ENCODE measurements at regions not wholly inside any gene's neighbourhood (a gene's known extent, or its start where the extent isn't known, plus 50 kb on each side); places are given as distances from the start of the nearest gene placed in this dataset.
"Not testable (repeated sequence)": the region's sequence is repeated elsewhere in the genome, so short reads cannot be mapped to it uniquely, and the experiment has no call there.

DNA sequence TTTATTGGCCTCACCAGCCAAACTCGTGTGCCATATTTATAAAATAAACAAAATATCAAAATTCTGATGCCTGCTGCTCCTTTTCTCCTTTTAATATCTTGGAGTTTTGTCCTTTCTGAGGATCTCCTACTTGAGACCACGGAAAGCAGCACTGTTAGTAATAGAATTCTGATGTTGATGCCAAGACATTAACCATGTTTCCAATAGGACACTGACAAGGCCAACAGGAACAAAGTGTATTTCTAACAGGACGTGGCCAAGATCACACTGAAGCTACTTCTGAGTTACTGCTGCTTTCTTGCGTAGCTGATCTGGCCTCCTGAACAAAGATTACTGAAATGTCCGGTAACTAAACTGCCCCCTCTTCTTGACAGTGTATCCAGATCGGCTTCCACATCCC, 848.5 kb downstream of the TTLL7 start:
- intact Hi-C loops (cut with DNase I, micrococcal nuclease); DNase-seq; ATAC-seq: not testable (repeated sequence)

DNA sequence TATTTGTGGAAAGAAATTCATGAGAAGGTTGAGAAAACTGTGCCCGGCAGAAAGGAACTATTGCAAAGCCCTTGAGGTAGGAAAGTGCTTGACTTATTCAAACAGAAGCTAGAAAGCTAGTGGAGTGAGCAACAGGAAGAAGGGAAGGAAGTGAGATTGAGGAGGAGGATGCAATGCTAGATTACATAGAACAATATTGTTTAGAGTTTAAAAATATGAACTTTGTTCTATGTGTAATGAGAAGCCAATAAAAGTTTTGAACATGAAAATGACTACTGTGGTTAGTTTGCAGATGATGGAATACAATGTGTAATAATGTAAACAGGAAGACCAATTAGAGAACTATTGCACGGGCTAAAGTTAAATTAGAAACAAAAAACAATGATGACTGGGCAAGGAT, 853.1 kb downstream of the TTLL7 start:
- ATAC-seq: peak; percentile 93
- intact Hi-C loops (cut with DNase I, micrococcal nuclease); DNase-seq: not testable (repeated sequence)

DNA sequence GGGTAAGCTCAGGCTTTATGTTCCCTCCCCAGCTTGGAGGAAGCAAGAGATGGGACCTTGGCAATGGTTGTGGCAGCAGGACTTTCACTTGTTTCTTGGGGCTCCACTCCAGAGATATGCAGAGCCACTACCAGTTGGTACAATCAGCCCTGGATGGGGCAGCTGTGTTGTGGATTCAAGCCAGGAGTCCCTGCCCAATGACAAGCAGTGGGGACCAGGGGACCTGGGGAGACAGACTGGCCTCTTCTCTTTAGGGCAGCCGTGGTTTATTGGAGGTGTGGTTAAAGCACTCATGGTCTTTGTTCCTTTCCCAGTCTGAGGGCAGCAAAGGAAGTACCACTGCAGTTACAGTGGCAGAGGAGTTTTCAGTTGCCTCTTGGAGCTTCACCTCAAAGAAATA, 856.1 kb downstream of the TTLL7 start:
- ATAC-seq; intact Hi-C loops (cut with DNase I, micrococcal nuclease): not testable (repeated sequence)
- peak in 1 of 2 donors; percentile 61 for DNase-seq

DNA sequence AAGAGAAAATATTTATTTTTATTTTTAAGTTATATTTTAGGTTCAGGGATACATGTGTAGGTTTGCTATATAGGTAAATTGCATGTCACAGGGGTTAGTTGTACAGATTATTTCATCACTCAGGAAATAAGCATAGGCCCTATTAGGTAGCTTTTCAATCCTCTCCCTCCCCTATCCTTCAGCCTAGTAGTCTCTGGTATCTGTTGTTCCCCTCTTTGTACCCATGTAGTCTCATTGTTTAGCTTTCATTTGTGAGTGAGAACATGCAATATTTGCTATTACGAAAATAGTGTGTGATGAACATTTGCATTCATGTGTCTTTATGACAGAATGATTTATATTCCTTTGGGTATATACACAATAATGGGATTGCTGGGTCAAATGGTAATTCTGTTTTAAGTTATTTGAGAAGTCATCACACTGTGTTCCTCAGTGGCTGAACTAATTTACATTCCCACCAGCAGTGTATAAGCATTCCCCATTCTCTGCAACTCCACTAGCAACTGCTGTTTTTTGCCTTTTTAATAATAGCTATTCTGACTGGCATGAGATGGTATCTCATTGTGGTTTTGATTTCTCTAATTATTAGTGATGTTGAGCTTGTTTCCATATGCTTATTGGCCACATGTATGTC, 863.3 kb downstream of the TTLL7 start:
- ATAC-seq; DNase-seq; intact Hi-C loops (cut with DNase I, micrococcal nuclease): not testable (repeated sequence)

DNA sequence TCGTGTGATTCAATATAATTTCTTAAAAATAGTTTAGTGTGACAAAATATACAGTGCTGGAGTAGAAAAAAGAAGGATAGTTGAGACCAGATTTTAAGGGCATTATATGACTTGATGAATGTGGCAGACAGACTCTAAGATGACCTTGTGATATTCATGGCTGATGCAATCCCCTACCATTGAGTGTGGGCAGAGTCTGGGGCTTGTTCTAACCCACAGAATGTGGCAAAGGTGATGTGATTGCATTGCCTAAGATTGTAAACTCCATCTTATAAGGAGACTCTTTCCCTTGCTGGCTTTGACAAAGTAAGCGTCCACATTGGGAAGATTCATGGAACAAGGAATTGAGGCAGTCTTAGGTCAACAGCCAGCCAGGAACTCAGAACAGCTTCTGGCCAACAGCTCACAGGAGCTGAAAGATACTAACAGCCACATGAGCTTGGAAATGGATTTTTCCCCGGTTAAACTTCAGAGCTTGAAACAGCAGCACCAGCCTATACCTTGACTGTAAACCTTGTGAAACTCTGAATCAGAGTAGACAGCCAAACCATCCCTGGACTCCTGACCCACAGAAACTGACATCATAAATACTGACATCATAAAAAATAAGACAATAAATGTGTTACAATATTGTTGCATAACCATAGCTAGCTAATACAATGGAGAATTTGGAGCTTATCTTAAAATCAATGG, 864.5 kb downstream of the TTLL7 start:
- DNase-seq (peak in 1 of 2 donors; percentile 25), ATAC-seq (peak; percentile 68)
- intact Hi-C loops (cut with DNase I, micrococcal nuclease): not testable (repeated sequence)

DNA sequence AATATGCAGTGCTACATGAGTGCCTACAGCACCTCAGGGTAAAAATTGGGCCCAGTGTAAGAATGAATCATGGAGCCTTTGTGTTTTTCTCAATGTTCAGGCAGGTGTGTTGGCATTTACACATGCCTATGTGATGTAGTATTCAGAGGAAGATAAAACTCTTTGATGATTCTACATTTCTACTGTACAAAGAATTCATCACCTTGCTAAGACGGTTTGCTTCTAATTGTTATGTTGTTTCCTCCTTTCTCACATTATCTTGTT, 867.3 kb downstream of the TTLL7 start:
- ATAC-seq (no peak), DNase-seq (no peak)
- intact Hi-C loops (cut with DNase I, micrococcal nuclease): no loop called here

DNA sequence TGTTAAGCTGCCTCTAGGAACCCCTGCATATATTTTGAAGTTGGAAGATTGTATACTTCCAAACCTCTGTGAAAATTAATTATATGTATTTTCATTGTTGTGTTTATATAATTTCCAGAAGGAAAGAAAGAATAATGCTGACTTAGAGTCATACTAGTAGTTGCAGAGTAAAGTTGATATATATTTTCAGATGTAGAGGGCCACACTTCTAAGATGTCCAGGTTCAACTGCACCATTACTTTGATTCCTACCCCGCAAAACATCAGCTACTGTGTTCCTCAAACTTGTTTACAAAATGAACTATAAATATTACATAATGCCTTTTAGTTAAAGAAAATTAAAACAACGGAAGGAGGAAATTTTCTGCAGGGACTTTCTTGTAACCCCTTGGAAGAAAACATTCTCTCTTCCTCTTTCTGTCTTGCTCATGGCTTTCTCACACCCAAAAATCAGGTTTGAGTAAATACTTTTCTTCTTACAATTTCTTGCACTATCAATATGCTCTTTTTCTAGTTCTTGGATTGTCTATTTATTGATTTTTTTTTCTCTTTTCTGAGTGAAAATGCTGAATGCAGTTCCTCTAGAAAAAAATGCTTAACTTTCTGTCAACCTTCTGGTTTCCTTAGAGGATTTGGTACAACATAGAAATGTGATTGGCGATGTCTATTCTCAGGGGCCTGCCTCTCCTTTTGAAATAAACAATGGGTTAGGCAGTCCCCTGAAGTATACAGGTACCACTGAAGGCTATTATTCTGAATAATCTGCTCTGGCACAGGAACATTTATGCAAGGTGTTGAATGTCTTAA, 867.8 kb downstream of the TTLL7 start:
- ATAC-seq (no peak), DNase-seq (no peak)
- intact Hi-C loops (cut with DNase I, micrococcal nuclease): no loop called here

DNA sequence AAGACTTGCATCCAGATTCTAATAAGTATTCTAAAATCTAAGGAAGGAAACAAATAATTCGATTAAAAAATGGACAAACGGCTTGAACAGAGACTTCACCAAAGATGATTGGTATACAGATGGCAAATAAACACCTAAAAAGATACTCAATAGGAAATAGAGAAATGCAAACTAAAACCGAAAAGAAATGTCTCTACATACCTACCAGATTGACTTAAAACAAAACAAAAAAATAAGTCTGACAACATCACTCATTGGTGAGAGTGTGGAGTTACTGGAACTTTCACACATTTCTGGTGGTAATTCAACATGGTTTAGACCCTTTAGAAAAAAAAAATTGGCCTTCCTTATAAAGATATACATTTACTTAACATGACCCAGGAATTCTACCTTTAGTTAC, 869.8 kb downstream of the TTLL7 start:
- DNase-seq (no peak), ATAC-seq (no peak)
- intact Hi-C loops (cut with DNase I, micrococcal nuclease): no loop called here

DNA sequence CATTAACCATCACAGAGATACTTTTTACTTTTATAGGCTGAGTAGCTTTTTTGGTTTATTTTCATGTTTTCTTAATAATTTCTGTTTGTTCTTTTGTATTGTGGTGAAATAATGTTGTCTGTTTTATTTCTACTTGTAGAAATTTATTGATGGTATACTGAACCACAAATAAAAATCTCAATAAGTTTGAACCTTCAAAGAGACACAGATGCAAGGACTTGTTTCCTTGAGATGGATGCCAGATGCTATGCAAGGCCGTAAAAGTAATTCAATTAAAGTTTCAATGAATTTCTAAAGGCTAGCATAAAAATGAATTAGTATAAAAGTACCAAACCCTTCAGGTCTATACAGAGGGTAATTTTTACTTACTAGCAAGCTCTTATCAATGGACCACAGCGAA, 873.5 kb downstream of the TTLL7 start:
- DNase-seq (no peak), ATAC-seq (no peak)
- intact Hi-C loops (cut with DNase I, micrococcal nuclease): no loop called here

DNA sequence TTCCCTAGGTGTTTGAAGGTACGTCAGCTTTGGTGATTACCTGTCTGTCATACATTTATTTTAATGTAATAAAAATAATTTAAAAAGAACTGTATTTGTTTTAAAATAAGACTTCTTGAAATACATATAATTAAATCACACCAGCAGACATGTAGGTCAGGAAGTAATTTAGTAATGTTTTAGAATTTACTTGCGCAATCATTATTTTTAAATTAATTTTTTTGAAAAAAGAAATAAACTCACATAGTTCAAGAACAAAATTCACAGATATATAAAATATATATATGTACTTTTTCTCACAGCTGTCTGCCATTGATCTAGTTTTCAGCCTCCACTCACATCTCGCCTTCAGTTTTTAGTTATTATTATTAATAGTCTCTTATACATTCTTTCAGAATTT, 875.9 kb downstream of the TTLL7 start:
- DNase-seq (no peak), ATAC-seq (no peak)
- intact Hi-C loops (cut with DNase I, micrococcal nuclease): no loop called here

DNA sequence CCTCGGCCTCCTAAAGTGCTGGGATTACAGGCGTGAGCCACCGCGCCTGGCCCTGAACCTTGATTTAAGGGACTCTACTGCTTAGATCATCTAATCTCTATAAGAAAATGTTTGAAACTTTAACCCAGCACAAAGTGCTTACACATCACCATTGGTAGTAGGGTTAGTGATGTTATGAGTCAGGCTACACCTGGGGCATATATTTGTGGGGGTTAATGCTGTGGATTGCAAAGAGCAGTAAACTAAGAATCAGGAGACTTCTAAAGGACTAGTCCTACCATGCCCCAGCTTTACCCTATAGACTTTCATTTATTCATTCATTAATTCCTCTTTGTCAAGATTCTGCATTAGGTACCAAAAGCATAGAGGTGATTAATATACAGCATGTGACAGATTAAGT, 880.5 kb downstream of the TTLL7 start:
- no peak for DNase-seq
- intact Hi-C loops (cut with DNase I, micrococcal nuclease): no loop called here
- ATAC-seq: no peak

DNA sequence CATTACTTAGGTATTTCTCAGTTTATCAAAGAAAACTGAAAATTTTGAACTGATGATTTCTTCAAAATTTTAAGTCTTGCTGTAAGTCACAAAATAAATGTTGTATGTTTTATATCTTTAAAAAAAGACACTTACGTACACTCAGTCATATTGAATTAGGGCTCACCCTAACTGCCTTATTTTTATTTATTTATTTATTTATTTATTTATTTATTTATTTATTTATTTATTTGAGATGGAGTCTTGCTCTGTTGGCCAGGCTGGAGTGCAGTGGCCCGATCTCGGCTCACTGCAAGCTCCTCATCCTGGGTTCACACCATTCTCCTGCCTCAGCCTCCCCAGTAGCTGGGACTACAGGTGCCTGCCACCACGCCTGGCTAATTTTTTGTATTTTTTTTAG, 881.9 kb downstream of the TTLL7 start:
- ATAC-seq; DNase-seq; intact Hi-C loops (cut with DNase I, micrococcal nuclease): not testable (repeated sequence)

DNA sequence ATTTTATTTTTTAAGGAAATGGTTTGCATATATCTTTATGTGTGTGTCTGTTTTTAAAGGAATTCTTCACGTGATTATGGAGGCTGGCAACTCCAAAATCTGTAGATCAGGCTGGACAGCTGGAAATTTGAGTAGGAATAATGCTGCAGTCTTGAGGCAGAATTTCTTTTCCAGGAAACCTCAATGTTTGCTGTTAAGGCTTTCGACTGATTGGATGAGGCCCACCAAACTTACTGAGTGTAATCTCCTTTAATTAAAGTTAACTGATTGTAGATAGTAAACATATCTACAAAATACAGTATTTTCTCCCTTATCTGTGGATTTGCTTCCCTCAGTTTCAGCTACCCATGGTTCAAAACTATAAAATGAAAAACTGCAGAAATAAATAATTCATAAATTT, 883.1 kb downstream of the TTLL7 start:
- ATAC-seq (no peak), DNase-seq (no peak)
- intact Hi-C loops (cut with DNase I, micrococcal nuclease): no loop called here

DNA sequence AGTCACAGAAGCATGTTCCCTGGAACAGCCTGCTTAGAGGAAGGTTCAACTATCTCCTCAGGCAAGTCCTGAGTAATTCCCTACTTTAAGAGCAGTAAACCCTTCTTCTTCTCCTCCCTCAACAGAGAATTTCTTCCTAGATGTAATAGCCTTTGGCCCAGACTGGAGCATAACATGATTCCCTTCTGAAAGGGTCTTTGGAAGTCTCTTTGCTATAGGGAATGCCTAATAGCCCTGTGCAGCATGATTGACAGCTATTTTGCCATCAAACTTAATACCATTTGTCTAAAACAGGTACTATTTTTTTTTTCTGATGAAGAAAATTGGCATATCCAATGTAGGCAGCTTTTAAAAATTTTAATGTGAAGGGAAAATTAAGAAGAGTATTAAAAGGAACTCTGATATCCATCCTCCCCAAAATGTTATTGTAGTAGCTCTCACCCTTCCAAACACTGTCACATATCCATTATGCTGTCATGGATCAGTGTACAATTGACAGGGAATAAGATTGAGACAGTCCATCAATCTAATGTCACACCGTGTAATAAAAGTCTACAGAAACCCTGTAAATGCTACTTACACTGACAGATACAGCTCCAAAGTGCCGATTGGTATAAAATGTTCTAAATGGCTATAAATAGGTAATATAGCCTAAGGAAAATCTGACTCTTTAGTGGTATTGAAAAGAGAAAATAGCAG, 884.6 kb downstream of the TTLL7 start:
- DNase-seq (no peak), ATAC-seq (no peak)
- intact Hi-C loops (cut with DNase I, micrococcal nuclease): no loop called here

DNA sequence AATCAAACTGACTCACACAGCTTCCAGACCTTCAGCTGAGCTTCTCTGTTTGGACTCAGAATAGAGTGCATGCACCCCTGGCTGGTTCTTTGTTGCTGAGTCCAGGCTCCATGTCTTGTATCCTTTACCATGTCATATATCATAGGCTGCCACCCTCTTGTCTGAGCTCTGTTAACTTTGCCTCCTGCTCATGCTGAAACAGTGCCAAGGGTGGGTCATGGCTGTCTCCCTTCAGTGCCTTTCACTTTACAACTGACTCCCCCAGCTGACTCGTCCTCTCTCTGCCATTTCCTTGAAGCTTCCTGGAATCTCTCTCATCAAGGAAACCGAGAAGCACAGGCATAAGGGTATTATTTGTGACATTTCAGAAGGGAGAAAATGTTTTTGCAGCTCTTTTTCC, 885.3 kb downstream of the TTLL7 start:
- intact Hi-C loops (cut with DNase I, micrococcal nuclease): no loop called here
- ATAC-seq (no peak), DNase-seq (no peak)

DNA sequence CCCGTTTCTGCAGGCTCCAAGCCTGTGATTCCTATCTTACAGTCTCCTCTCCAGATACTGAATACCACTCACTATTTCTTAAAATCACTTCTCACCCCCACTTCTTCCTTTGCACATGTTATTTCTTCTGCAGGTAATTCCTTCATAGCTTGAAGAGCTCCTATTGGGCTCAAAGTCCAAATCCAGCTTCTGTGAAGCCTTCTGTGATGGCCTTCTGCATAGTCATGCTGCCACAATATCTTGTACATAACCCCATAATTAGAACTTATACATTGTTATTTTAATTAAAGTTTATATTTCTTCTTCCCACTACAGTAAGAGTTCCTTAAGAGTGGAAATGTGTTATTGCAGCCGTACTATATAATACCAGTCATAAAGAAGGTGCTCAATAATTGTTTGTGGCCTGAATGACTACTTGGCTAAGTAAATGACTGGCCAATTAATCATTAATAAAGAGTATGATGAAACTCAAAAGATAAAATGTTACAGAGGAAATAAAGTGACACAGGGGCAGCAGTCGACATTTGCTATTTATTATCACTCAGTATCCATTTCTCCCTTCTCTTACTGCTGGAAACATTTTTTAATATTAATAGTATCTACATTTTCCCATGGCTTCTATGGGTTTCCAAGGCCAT, 886.6 kb downstream of the TTLL7 start:
- ATAC-seq: no peak
- DNase-seq: no peak
- intact Hi-C loops (cut with DNase I, micrococcal nuclease): no loop called here

DNA sequence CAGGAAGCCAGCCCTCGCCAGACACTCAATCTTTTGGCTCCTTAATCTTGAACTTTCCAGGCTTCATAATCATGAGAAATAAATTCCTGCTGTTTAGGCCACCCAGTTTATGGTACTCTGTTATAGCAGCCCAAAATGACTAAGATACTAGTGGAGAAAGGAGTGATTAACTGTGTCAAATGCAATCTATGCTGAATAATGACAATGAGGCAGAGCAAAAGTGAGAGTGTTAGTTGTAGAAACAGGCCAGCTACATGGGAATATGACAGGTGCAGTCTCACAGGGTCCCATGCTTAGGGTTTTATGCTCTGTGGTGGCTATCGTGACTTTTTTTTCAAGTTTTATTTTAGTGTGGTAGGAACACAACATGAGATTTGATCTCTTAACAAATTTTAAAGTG, 888.8 kb downstream of the TTLL7 start:
- ATAC-seq: no peak
- intact Hi-C loops (cut with DNase I, micrococcal nuclease): no loop called here

DNA sequence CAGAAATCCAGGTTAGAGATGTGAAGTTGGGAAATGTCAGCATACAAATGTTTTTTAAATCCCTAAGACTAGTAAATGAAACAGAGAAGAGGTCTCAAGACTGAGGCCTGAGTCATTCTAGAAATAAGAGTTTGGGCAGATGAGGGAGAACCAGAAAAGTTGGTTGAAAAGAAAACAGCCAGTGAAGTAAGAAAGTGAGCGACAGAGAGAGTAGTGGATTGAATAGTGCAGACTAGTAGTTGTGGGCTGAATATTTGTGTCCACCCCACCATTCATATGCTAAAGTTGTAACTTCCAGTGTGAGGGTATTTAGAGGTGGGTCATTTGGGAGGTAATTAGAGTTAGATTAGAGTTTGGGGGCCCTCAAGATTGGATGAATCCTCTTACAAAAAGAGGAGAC, 889.2 kb downstream of the TTLL7 start:
- DNase-seq (no peak), ATAC-seq (no peak)
- intact Hi-C loops (cut with DNase I, micrococcal nuclease): no loop called here

More for the DNA sequence above, 888.8 kb downstream of the TTLL7 start:
- DNase-seq: no peak

DNA sequence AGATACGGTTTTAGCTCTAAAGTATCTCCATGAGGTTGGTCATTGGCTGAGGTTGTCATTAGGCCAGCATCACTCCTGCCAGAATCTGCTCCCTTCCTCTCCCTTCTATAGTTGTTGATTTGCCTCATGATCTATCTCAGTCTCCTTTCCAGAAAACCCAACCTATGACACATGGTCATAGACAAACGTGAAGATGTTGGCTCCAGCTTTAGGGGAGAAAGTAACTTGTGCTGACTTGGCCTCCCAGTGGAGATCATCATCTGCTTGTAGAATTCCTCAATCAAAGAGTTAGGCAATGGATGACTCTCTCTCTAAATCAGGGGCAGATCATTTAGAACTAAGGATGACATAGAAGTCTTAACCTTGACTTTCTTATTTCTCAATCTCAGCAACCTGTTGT, 894.4 kb downstream of the TTLL7 start:
- intact Hi-C loops (cut with DNase I, micrococcal nuclease): no loop called here
- ATAC-seq: no peak
- DNase-seq: no peak

Data from left colon (tissue), 2 donors.